PFSK-1 (cell line): ENCODE measurements at regions not wholly inside any gene's neighbourhood (a gene's known extent, or its start where the extent isn't known, plus 50 kb on each side); places are given as distances from the start of the nearest gene placed in this dataset.

Experiments used
- POLR2AphosphoS5 ChIP-seq: IDR thresholded peaks from 2 replicates; pipeline ENCODE4 v1.6.1; 2012; ENCODE audit warnings: low read depth, mild to moderate bottlenecking, control low read depth, low read length, moderate library complexity
- REST ChIP-seq, 2 experiments: IDR thresholded peaks; 2 replicates each; pipeline versions ENCODE4 v1.6.1 to v1.8.0; 2011 to 2012; ENCODE audit warnings: low read depth in 2 of 2, low read length in 2 of 2, control low read depth in 1 of 2, inconsistent platforms in 1 of 2, mild to moderate bottlenecking in 1 of 2, moderate library complexity in 1 of 2; ENCODE audit not compliant: insufficient read depth in 1 of 2

DNA sequence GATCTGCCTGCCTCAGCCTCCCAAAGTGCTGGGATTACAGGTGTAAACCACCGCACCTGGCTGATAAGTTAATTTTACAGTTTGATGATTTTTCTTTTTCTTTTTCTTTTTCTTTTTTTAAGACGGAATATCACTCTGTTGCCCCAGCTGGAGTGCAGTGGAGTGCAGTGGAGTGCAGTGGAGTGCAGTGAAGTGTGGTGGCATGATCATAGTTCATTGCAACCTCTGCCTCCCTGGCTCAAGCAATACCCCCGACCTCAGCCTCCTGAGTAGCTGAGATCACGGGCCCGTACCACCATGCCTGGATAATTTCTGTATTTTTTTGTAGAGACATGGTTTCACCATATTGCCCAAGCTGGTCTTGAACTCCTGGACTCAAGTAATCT is 84.4 kb upstream of the CXADR start:
- TF ChIP-seq POLR2AphosphoS5 (no peak), REST (IDR thresholded peaks at IDR 0.05; ENCODE audit: insufficient read depth in 1 of 2, low read depth in 2 of 2, low read length in 2 of 2) (no peak)
